ENCODE measurements at regions not wholly inside any gene's neighbourhood (a gene's known extent, or its start where the extent isn't known, plus 50 kb on each side); places are given as distances from the start of the nearest gene placed in this dataset.

DNA sequence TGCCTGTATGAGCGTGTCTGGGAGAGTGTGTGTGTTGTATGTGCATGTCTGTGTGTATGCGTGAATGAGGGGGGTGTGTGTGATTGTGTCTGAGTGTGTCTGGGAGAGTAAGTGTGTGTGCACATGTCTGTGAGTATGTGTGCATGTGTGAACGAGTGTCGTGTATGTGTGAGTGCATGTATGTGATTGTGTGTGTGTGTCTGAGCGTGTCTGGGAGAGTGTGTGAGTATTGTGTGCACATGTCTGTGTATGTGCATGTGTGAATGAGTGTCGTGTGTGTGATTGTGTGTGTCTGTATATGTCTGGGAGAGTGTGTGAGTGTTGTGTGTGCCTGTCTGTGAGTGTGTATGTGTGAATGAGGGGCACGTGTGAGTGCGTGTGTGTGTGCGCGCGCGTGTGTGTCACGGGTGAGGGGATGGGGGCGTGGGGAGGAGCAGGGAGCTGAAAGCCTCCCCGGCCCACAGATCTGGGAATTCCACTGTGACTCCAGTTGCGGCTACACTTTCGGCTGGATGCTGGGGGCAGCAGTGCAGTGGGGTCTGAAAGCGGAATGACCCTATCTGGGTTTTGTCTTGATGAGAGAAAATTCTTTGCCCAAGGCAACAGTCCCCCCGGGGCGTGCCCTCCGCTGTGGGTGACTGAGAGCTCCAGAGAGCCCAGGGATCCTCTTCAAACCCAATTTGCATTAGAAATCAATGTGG, 138.1 kb upstream of the MED13L start:
- TF ChIP-seq CTCF (conservative IDR thresholded peaks at IDR 0.05; ENCODE audit: low read depth, low read length) = no peak
- no peak overlapping the region for H3K4me3 ChIP-seq (ENCODE audit: low read depth, low read length)
- DNase-seq (ENCODE audit: low read depth) = no peak

- DNase-seq (ENCODE audit: low read depth) = no peak
- H3K4me3 ChIP-seq (ENCODE audit: low read depth, low read length) = no peak overlapping the region
- TF ChIP-seq CTCF (conservative IDR thresholded peaks at IDR 0.05; ENCODE audit: low read depth, low read length) = no peak
Measured at GRCh38 chr12:116416166-116416565, 138.7 kb upstream of the MED13L start.

- TF ChIP-seq CTCF (conservative IDR thresholded peaks at IDR 0.05; ENCODE audit: low read depth, low read length) = no peak
- no peak for DNase-seq (ENCODE audit: low read depth)
- H3K4me3 ChIP-seq (ENCODE audit: low read depth, low read length) = no peak overlapping the region
Measured at GRCh38 chr12:116418551-116418950, 140.6 kb upstream of the MAP1LC3B2 start.

DNA sequence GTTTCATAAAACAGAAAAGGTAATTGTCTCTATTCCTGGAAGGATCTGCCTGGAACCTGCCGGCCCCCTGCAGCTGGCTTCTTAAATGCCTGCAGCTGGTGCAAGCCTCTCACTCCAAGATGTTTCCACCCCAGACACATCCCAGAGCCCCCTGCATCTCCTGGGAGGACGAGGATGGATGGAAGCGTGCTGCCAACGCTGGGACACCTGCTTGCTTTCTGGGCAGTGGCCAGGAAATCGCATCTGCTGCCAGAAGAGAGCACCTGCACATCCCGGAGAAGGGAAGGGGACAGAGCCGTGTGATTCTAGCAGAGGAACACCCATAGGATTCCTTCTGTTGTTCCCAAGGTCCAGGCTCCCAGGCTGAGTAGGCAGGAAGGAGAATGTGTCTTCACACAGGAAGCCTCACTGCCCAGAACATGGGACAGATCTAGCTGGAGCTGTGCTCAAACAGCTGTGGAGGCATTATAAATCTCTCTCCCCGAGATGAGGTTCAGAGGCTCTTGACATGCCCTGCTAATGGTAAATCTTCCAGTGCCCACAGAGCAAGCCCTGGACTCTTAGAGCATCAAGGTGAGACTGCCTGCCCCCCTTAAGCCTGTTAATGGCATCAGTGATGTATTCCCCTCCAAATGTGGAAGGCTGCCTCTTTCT, 138.8 kb upstream of the MAP1LC3B2 start:
- no peak for TF ChIP-seq CTCF (conservative IDR thresholded peaks at IDR 0.05; ENCODE audit: low read depth, low read length)
- no peak for DNase-seq (ENCODE audit: low read depth)
- H3K4me3 ChIP-seq (ENCODE audit: low read depth, low read length) = no peak overlapping the region

DNA sequence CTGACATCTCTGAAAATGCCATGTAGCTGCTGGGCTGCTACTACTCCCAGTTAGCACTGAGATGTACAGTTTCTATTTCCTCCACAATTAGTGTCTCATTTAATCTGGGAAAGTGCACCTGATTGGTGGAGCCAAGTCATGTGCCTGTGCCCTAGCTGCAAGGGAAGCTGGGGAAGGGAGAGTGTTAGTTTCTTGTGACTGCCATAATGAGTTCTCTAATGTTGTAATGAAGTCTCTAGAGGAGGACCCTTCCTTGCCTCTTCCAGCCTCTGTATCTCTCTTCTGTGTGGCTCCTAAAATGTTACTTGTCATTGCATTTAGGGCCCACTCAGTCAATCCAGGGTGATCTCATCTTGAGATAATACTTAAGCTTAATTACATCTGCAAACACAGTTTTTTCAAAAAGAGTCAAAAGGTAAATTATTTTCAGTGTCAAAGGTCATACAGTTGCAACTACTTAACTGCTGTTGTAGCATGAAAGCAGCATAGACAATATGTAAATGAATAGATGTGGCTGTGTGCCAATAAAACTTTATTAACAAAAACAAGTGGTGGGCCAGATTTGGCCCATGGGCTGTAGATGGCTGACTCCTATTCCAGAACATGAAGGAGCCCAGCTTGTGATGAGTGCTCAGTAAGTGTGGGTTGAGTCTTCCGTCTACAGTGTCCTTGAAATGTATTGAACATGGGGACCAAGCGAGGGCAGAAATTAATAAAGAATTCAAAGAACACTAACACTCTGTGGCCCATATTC, 137.2 kb upstream of the MAP1LC3B2 start:
- no peak overlapping the region for H3K4me3 ChIP-seq (ENCODE audit: low read depth, low read length)
- no peak for DNase-seq (ENCODE audit: low read depth)
- no peak for TF ChIP-seq CTCF (conservative IDR thresholded peaks at IDR 0.05; ENCODE audit: low read depth, low read length)

DNA sequence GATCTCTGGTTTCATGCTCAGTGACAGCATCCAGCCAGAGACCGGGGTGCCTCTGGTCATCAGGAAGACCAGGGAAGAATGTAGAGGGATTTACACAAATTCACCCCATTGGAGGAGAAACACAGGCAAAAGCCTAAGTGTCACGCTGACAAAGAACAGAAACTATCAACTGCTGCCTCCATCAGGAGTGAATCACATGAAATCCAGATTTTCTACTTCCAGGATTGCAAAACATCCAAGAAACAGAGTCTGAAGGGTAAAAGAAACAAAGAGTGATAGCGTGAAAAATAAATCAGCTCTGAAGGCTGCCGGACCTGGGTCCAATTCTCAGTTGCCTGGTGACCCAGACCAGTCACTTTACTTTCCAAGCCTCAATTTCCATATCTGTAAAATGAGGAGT, 136.1 kb upstream of the MAP1LC3B2 start:
- H3K4me3 ChIP-seq (ENCODE audit: low read depth, low read length) = no peak overlapping the region
- DNase-seq (ENCODE audit: low read depth) = no peak
- no peak for TF ChIP-seq CTCF (conservative IDR thresholded peaks at IDR 0.05; ENCODE audit: low read depth, low read length)
